Natural killer cell (primary cell): ENCODE measurements at regions not wholly inside any gene's neighbourhood (a gene's known extent, or its start where the extent isn't known, plus 50 kb on each side); places are given as distances from the start of the nearest gene placed in this dataset.

Experiments used
- ATAC-seq, 3 donors: fragments of 150-1000 bp in 2 of 3; fragments of 200-7000 bp in 1 of 3; cut with Tn5 transposase; 1 replicate in 1 of 3; 2 replicates in 2 of 3; pipeline ENCODE4 v1.10.0; 2021; ENCODE audit warnings: mild to moderate bottlenecking in 2 of 3, moderate library complexity in 2 of 3
- DNase-seq, 2 donors: peaks; one replicate each; pipeline versions ENCODE4 v3.0.0 to v3.0.0-alpha.2; 2013 to 2021; ENCODE audit warnings: mixed read lengths in 1 of 2
- H3K27ac ChIP-seq: one replicate; pipeline ENCODE4 v1.5.1; 2013; ENCODE audit warnings: mild to moderate bottlenecking, low read length
- H3K27me3 ChIP-seq: one replicate; pipeline ENCODE4 v1.6.1; 2013; ENCODE audit warnings: low read length; ENCODE audit not compliant: control insufficient read depth, insufficient read depth
- H3K36me3 ChIP-seq: one replicate; pipeline ENCODE4 v1.6.1; 2013; ENCODE audit warnings: low read length; ENCODE audit not compliant: control insufficient read depth, insufficient read depth
- H3K4me1 ChIP-seq: one replicate; pipeline ENCODE4 v1.6.1; 2013; ENCODE audit warnings: low read length; ENCODE audit not compliant: control insufficient read depth, insufficient read depth
- H3K4me3 ChIP-seq: one replicate; pipeline ENCODE4 v1.5.1; 2013; ENCODE audit warnings: low read length
- H3K9me3 ChIP-seq: one replicate; pipeline ENCODE4 v1.6.1; 2013; ENCODE audit warnings: low read length; ENCODE audit not compliant: control insufficient read depth, insufficient read depth
- H3K27ac Mint-ChIP-seq, 2 donors: one replicate each; pipeline ENCODE4 v1.8.0; 2022; ENCODE audit warnings: mild to moderate bottlenecking in 2 of 2, mixed read lengths in 2 of 2, moderate library complexity in 1 of 2
- H3K27me3 Mint-ChIP-seq, 2 donors: one replicate each; pipeline ENCODE4 v1.8.0; 2022; ENCODE audit warnings: low read depth in 2 of 2, mixed read lengths in 2 of 2
- H3K36me3 Mint-ChIP-seq: one replicate; pipeline ENCODE4 v1.8.0; 2022; ENCODE audit warnings: mixed read lengths
- H3K4me1 Mint-ChIP-seq, 2 donors: one replicate each; pipeline ENCODE4 v1.8.0; 2022; ENCODE audit warnings: mixed read lengths in 2 of 2
- H3K4me3 Mint-ChIP-seq: one replicate; pipeline ENCODE4 v1.8.0; 2022; ENCODE audit warnings: mild to moderate bottlenecking, moderate library complexity, mixed read lengths
- H3K9me3 Mint-ChIP-seq, 2 donors: one replicate each; pipeline ENCODE4 v1.8.0; 2022; ENCODE audit warnings: mixed read lengths in 2 of 2
- CTCF ChIP-seq: fragments of 200-600 bp; IDR thresholded peaks from one replicate; pipeline ENCODE4 v1.8.0; 2022; ENCODE audit warnings: antibody characterized with exemption
- WGBS: methylation state at CpG from one replicate; pipeline ENCODE4 v1.1.7; 2013; ENCODE audit warnings: missing lambda C conversion rate; ENCODE audit not compliant: insufficient coverage; 5-methylcytosine and 5-hydroxymethylcytosine counted together
- intact Hi-C: fragments of 100-400 bp; cut with micrococcal nuclease; formaldehyde crosslinking; loops from one replicate; pipeline ENCODE4 v1.14.2; 2022

- H3K27me3 ChIP-seq, result no peaks in the 10 kb centered on the region
- intact Hi-C loops, result no loop called here
- DNase-seq (no peak), ATAC-seq (no peak)
- H3K36me3 Mint-ChIP-seq, result no peaks in the 10 kb centered on the region
- H3K27me3 Mint-ChIP-seq, result no peaks in the 10 kb centered on the region
- H3K36me3 ChIP-seq, result no peaks in the 10 kb centered on the region
- TF ChIP-seq CTCF, result no peak
- H3K9me3 ChIP-seq, result no peaks in the 10 kb centered on the region
- no peak overlapping the region for H3K4me3 Mint-ChIP-seq
- no peaks in the 10 kb centered on the region for H3K4me1 ChIP-seq
- H3K4me3 ChIP-seq, result no peak overlapping the region
- H3K9me3 Mint-ChIP-seq, result peaks cover 5 to 7% of the 10 kb centered on the region in 2 donors
- no peak overlapping the region for H3K27ac ChIP-seq
- H3K27ac Mint-ChIP-seq, result no peak overlapping the region
- peaks cover 0 to 10% of the 10 kb centered on the region in 2 donors for H3K4me1 Mint-ChIP-seq
- no CpG with 5 or more reads among the region's 3 CpGs for WGBS
Observed at GRCh38 chr2:146235158-146235557, 1609.7 kb upstream of the ACVR2A start.

- DNase-seq (no peak), ATAC-seq (no peak)
- peaks cover 0 to 4% of the 10 kb centered on the region in 2 donors for H3K4me1 Mint-ChIP-seq
- WGBS, result 90% methylated on average over 4 of the region's 4 CpGs
- intact Hi-C loops, result no loop called here
- Histone ChIP-seq H3K36me3 (no peaks in the 10 kb centered on the region), H3K4me3 (no peak overlapping the region), H3K9me3 (no peaks in the 10 kb centered on the region), H3K4me1 (no peaks in the 10 kb centered on the region), H3K27ac (no peak overlapping the region), H3K27me3 (no peaks in the 10 kb centered on the region)
- no peak overlapping the region for H3K4me3 Mint-ChIP-seq
- no peaks in the 10 kb centered on the region for H3K27me3 Mint-ChIP-seq
- TF ChIP-seq CTCF, result no peak
- no peaks in the 10 kb centered on the region for H3K36me3 Mint-ChIP-seq
- peaks cover 10 to 14% of the 10 kb centered on the region in 2 donors for H3K9me3 Mint-ChIP-seq
- H3K27ac Mint-ChIP-seq, result no peak overlapping the region
Observed at GRCh38 chr2:146229508-146230155, 1615.2 kb upstream of the ACVR2A start.

DNA sequence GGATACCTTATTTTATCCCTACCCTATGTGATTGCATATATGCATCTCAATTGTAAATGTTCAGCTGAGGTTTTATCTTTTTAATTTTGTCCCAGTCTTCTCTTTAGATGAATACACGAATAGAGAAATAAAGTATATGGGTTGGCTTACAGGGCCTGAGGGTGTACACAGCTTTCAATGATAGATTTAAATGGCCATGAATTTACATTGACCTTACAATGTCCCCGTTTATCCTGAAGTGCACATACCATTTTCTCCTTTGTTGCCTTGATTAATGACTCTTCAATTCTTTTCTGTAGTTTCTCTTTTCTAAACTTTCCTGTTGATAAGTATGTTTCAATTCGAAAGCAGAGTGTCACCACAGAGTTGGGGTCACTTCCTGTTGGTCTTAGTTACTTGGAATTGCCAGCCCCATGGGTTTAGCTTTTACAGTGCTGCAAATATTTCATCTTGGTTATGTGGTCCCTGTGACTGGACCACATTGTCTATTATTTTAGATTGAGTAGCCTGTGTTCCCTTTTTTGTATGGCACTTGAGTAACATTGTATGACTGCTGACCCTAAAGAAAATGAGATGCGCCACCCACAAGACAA lies 1616.3 kb upstream of the ACVR2A start:
- ATAC-seq, result no peak
- TF ChIP-seq CTCF, result no peak
- H3K27ac Mint-ChIP-seq, result no peak overlapping the region
- DNase-seq, result no peak
- no peaks in the 10 kb centered on the region for H3K36me3 Mint-ChIP-seq
- intact Hi-C loops, result no loop called here
- Histone ChIP-seq H3K9me3 (no peaks in the 10 kb centered on the region), H3K4me1 (no peaks in the 10 kb centered on the region), H3K27ac (no peak overlapping the region), H3K36me3 (no peaks in the 10 kb centered on the region), H3K4me3 (no peak overlapping the region), H3K27me3 (no peaks in the 10 kb centered on the region)
- peaks cover 13 to 14% of the 10 kb centered on the region in 2 donors for H3K9me3 Mint-ChIP-seq
- 45% methylated on average over 4 of the region's 4 CpGs for WGBS
- no peaks in the 10 kb centered on the region for H3K27me3 Mint-ChIP-seq
- H3K4me1 Mint-ChIP-seq, result peaks cover 0 to 4% of the 10 kb centered on the region in 2 donors
- no peak overlapping the region for H3K4me3 Mint-ChIP-seq

GRCh38 chr2:146228020-146228393 lies 1616.8 kb upstream of the ACVR2A start:
- H3K36me3 ChIP-seq, result no peaks in the 10 kb centered on the region
- no peak overlapping the region for H3K27ac Mint-ChIP-seq
- peaks cover 0 to 4% of the 10 kb centered on the region in 2 donors for H3K4me1 Mint-ChIP-seq
- H3K36me3 Mint-ChIP-seq, result no peaks in the 10 kb centered on the region
- H3K27ac ChIP-seq, result no peak overlapping the region
- no peaks in the 10 kb centered on the region for H3K27me3 ChIP-seq
- intact Hi-C loops, result no loop called here
- no peaks in the 10 kb centered on the region for H3K4me1 ChIP-seq
- no peak overlapping the region for H3K4me3 ChIP-seq
- DNase-seq, result no peak
- H3K27me3 Mint-ChIP-seq, result no peaks in the 10 kb centered on the region
- WGBS, result no CpG with 5 or more reads among the region's 1 CpG
- no peaks in the 10 kb centered on the region for H3K9me3 ChIP-seq
- H3K4me3 Mint-ChIP-seq, result no peak overlapping the region
- no peak for ATAC-seq
- peaks cover 13 to 14% of the 10 kb centered on the region in 2 donors for H3K9me3 Mint-ChIP-seq
- no peak for TF ChIP-seq CTCF
